ENCODE measurements at regions not wholly inside any gene's neighbourhood (a gene's known extent, or its start where the extent isn't known, plus 50 kb on each side); places are given as distances from the start of the nearest gene placed in this dataset.

DNA sequence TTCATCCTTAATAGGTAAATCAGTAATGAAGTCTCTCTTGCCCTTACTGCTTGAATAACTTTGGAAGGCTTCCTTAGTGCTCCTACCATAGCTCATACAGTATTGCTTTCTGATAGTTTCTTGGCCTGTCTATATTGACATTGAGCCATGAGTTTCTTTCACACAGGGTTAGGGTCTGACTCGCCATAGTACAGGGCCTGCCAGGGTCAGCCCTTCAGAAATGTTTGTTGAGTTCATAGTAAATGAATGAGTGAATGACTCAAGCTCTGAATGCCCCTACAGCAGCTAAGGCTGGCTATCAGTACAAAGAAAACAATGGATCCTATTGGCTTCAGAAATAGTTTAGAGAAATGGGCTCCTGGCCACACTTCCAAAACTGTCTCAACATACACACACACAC, 65.0 kb upstream of the LRATD1 start:
- H3K27ac ChIP-seq (ENCODE audit: insufficient read depth, low read length), result no peak overlapping the region
- H3K4me3 ChIP-seq (replicated peaks in 1 of 4; ENCODE audit: control extremely low read depth in 1 of 4, insufficient read depth in 1 of 4, low read depth in 3 of 4, low read length in 4 of 4), result no peak overlapping the region
- no peaks in the 10 kb centered on the region for H3K9me3 ChIP-seq (ENCODE audit: control insufficient read depth, insufficient read depth, low read depth, low read length)
- H3K27me3 ChIP-seq (ENCODE audit: control insufficient read depth, insufficient read depth, low read length), result no peaks in the 10 kb centered on the region
- peak; percentile 13 to 30 for DNase-seq (ENCODE audit: low read depth in 2 of 2)
- no peaks in the 10 kb centered on the region for H4K20me1 ChIP-seq (ENCODE audit: control insufficient read depth, extremely low read depth, insufficient read depth, low read length)
- no peak overlapping the region for H3K9ac ChIP-seq (ENCODE audit: insufficient read depth, low read length)
- no peaks in the 10 kb centered on the region for H3K79me2 ChIP-seq (ENCODE audit: control insufficient read depth, insufficient read depth, low read length)
- no peak for TF ChIP-seq CTCF (conservative IDR thresholded peaks at IDR 0.05 in 1 of 2, IDR thresholded peaks at IDR 0.05 in 1 of 2; ENCODE audit: low read depth in 1 of 2, low read length in 2 of 2)
- no peak for TF ChIP-seq EZH2 (IDR thresholded peaks at IDR 0.05; ENCODE audit: low read length, missing control alignments)
- H3K36me3 ChIP-seq (ENCODE audit: control insufficient read depth, insufficient read depth, low read length), result no peaks in the 10 kb centered on the region
- no peak overlapping the region for H3K4me2 ChIP-seq (ENCODE audit: extremely low read depth, insufficient read depth, low read length)
- no peak overlapping the region for H2AFZ ChIP-seq (ENCODE audit: low read length)
- no peaks in the 10 kb centered on the region for H3K4me1 ChIP-seq (ENCODE audit: control insufficient read depth, extremely low read depth, insufficient read depth, low read length)

GRCh38 chr2:14569294-14569693, 63.2 kb upstream of the LRATD1 start:
- no peaks in the 10 kb centered on the region for H3K9me3 ChIP-seq (ENCODE audit: control insufficient read depth, insufficient read depth, low read depth, low read length)
- H3K4me2 ChIP-seq (ENCODE audit: extremely low read depth, insufficient read depth, low read length), result no peak overlapping the region
- H3K9ac ChIP-seq (ENCODE audit: insufficient read depth, low read length), result no peak overlapping the region
- no peaks in the 10 kb centered on the region for H3K4me1 ChIP-seq (ENCODE audit: control insufficient read depth, extremely low read depth, insufficient read depth, low read length)
- no peak for DNase-seq (ENCODE audit: low read depth in 2 of 2)
- H3K79me2 ChIP-seq (ENCODE audit: control insufficient read depth, insufficient read depth, low read length), result no peaks in the 10 kb centered on the region
- no peak overlapping the region for H3K27ac ChIP-seq (ENCODE audit: insufficient read depth, low read length)
- H2AFZ ChIP-seq (ENCODE audit: low read length), result no peak overlapping the region
- H3K27me3 ChIP-seq (ENCODE audit: control insufficient read depth, insufficient read depth, low read length), result no peaks in the 10 kb centered on the region
- no peaks in the 10 kb centered on the region for H3K36me3 ChIP-seq (ENCODE audit: control insufficient read depth, insufficient read depth, low read length)
- TF ChIP-seq CTCF (conservative IDR thresholded peaks at IDR 0.05 in 1 of 2, IDR thresholded peaks at IDR 0.05 in 1 of 2; ENCODE audit: low read depth in 1 of 2, low read length in 2 of 2) (no peak), EZH2 (IDR thresholded peaks at IDR 0.05; ENCODE audit: low read length, missing control alignments) (no peak)
- H3K4me3 ChIP-seq (replicated peaks in 1 of 4; ENCODE audit: control extremely low read depth in 1 of 4, insufficient read depth in 1 of 4, low read depth in 3 of 4, low read length in 4 of 4), result no peak overlapping the region
- H4K20me1 ChIP-seq (ENCODE audit: control insufficient read depth, extremely low read depth, insufficient read depth, low read length), result no peaks in the 10 kb centered on the region

- no peak overlapping the region for H3K4me3 ChIP-seq (replicated peaks in 1 of 4; ENCODE audit: control extremely low read depth in 1 of 4, insufficient read depth in 1 of 4, low read depth in 3 of 4, low read length in 4 of 4)
- no peaks in the 10 kb centered on the region for H3K79me2 ChIP-seq (ENCODE audit: control insufficient read depth, insufficient read depth, low read length)
- DNase-seq (ENCODE audit: low read depth in 2 of 2), result no peak
- H3K27ac ChIP-seq (ENCODE audit: insufficient read depth, low read length), result no peak overlapping the region
- no peaks in the 10 kb centered on the region for H4K20me1 ChIP-seq (ENCODE audit: control insufficient read depth, extremely low read depth, insufficient read depth, low read length)
- no peaks in the 10 kb centered on the region for H3K9me3 ChIP-seq (ENCODE audit: control insufficient read depth, insufficient read depth, low read depth, low read length)
- no peaks in the 10 kb centered on the region for H3K36me3 ChIP-seq (ENCODE audit: control insufficient read depth, insufficient read depth, low read length)
- H3K9ac ChIP-seq (ENCODE audit: insufficient read depth, low read length), result no peak overlapping the region
- H3K4me2 ChIP-seq (ENCODE audit: extremely low read depth, insufficient read depth, low read length), result no peak overlapping the region
- no peak for TF ChIP-seq CTCF (conservative IDR thresholded peaks at IDR 0.05 in 1 of 2, IDR thresholded peaks at IDR 0.05 in 1 of 2; ENCODE audit: low read depth in 1 of 2, low read length in 2 of 2)
- no peak for TF ChIP-seq EZH2 (IDR thresholded peaks at IDR 0.05; ENCODE audit: low read length, missing control alignments)
- H3K4me1 ChIP-seq (ENCODE audit: control insufficient read depth, extremely low read depth, insufficient read depth, low read length), result no peaks in the 10 kb centered on the region
- H3K27me3 ChIP-seq (ENCODE audit: control insufficient read depth, insufficient read depth, low read length), result no peaks in the 10 kb centered on the region
- no peak overlapping the region for H2AFZ ChIP-seq (ENCODE audit: low read length)
These were observed 59.9 kb upstream of the LRATD1 start for GRCh38 chr2:14572633-14573032.
